Limb (tissue), 2 donors: ENCODE measurements at regions not wholly inside any gene's neighbourhood (a gene's known extent, or its start where the extent isn't known, plus 50 kb on each side); places are given as distances from the start of the nearest gene placed in this dataset.

Experiments used
- DNase-seq, 2 donors: peaks; one replicate each; pipeline ENCODE4 v3.0.0-alpha.2; 2016; ENCODE audit errors: extremely low spot score in 2 of 2

GRCh38 chr3:113096188-113096892 is 105.6 kb downstream of the GTPBP8 start:
- no peak for DNase-seq

DNA sequence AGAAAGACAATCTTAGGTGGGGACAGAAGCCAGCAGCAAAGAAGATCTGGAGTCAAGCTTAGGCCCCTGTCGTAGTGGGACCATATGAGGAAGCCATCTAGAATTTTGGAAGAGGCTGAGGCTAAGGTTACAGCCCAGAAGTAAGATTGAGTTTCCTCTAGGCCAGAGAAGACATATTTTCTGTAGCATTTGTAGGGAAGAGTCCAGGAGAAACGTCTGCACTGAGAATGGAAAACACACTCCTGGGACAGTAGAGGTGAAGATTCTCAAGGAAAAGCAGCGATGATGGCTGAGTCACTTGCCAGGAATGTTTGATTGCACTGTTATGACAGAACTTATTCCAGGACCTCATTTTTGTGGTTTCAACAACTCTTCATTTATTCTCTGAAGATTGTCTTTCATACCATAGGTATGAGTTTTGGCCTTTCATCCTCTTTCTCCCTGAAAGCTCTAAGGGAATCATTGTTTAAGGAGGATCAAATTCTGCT is 107.2 kb downstream of the GTPBP8 start:
- peak in 1 of 2 donors; percentile 54 for DNase-seq

DNA sequence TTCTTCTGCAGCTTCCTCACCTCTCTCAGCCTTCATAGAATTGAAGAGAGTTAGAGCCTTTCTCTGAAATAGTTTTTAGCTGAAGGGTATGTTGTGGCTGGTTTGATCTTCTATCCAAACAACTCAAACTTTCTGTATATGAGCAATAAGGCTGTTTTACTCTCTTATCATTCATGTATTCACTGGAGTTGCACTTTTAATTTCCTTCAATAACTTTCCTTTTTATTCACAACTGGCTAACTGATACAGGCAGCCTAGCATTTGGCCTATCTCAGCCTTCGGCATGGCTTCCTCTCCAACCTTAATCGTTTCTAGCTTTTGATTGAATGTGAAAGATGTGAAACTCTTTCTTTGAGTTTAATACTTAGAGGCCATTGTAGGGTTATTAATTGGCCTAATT is 109.3 kb downstream of the GTPBP8 start:
- no peak for DNase-seq

DNA sequence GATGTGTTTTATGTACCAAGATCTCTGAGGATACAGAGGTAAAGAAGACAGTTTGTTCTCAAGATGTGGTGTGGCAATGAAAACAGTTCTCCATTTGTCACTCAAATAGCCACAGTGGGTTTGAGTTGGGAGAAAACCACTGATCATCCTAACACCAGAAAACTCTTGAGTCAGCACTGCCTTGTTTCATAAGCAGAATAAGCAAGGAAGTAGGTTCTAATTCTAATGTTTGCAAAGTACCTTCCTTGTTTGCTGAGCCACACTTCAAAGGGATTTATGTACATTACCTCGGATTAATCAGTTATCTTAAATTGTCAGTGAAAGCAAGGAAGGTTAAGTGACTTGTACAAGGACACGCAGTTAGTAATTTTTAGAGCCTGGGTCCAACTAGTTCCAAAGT is 107.8 kb upstream of the BOC start:
- no peak for DNase-seq

DNA sequence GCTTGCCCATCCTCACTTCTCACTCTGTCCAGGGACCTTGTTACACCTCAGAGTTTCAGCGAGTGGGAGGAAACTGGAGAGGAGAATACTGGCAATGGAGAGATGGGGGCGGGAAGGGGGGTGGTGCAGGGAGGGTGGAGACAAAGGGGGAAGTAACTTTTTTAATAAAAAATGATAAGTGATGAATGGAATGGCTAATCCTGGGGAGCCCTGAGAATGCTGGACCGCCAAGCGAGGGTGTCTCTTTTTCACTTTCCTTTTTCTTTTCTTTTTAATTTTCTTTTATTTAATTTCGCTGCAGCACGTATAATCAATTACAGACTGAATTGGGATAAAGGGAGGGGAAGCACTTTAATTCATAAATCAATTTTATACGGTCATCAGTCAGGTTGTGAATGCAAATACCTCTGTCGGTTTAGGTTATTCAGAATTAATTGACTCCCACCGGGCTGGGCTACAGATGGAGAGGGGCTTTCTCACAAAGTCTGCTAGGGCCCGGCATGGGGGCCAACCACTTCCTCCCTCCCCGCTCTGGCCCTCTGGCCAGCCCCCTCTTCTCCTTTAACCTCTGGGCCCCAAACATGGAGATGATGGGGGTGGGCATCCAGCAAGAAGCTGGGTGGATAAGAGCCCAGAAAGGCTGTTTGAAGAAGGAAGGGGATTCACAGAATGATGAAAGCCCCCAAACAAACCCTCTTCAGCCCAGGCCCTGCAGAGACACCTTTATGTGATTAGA is 106.8 kb upstream of the BOC start:
- DNase-seq, result no peak

- DNase-seq, result no peak
These were observed 106.3 kb upstream of the BOC start for GRCh38 chr3:113105093-113105449.

GRCh38 chr3:113105966-113106660 is 105.2 kb upstream of the BOC start:
- no peak for DNase-seq

- peak in 1 of 2 donors; percentile 60 for DNase-seq
These were observed 101.1 kb upstream of the BOC start for GRCh38 chr3:113110267-113110666.

DNA sequence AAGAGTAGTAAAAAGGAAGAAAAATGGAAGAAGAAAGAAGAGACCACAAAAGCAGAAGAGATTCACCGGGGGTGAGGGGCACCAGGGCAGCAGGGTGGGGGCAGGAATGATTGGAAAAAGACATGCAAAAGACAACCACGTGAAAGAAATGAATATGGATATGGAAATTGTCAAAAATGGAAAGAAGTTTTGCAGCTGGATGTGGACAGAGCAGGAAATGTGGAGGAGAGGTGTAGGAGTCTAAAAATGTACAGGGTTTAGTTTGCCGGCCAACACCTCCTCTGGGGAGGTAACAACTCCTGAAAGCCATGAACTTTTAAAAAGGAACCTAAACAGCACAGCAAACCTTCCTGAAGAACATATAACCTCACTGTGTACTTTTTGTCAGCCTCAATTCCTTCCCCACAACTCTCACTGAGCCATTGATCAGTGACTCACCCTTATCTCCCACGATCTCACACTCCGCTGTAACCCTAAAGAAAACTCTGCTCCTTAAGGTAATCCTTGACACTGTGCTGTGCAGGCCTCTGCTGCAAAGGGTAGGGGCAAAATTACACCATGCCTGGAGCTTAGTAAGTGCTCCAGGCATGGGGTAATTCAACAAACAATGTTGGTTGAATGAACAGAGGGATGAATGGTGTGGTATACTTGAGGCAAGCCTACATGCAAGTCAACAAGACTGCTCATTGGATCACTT is 100.2 kb upstream of the BOC start:
- no peak for DNase-seq

DNA sequence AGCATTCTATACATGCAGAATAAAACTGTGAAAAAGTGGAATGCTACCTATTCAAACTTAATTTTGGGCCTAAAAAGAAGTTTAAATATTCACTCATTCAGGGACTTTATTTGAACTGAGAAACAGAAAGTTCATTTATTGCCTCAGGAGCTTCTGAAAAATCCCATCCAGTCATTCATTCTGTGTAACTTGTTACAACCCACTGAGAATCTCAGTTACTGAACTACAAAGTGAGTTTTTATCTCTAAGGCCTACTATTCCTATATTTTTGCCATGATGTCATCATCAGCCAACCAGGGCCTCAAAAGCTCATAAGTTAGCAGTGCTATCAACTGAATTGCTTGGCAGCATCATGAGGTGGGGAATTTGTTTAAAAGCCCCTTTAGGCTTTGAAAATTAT is 98.0 kb upstream of the BOC start:
- no peak for DNase-seq

DNA sequence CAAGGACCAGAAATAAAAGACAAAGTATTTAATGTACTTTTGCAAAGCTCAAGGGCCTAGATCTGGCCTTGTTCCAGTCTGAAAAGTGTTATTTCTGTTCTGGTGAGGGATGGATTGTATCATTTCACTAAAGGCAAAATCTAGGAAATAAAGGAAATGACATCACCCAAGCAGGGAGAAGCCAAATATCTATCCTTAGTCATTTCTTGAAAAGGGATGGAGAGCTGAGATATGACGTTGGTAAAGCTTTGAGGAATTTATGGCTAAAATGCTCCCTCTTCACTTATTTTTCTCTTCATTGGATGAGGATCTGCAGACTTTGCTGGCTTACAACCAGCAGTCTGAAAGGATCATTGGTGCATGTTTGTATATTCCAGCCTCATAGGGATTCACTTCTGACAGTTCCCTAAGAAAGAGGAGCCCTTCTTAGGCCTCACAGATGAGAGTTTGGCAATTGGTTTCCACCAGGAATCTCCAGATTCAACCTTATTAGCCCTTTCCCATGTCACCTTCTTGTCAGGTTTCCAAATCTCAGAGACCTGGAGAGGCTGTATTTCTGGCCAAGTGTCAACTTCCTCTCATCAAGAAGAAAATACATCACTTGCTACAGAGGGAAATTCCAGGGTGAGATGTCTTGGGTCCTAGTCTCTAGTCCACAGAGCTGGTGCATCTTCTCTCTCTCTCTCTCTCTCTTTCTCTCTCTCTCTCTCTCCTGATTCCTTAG is 93.7 kb upstream of the BOC start:
- DNase-seq, result peak in 1 of 2 donors; percentile 88

DNA sequence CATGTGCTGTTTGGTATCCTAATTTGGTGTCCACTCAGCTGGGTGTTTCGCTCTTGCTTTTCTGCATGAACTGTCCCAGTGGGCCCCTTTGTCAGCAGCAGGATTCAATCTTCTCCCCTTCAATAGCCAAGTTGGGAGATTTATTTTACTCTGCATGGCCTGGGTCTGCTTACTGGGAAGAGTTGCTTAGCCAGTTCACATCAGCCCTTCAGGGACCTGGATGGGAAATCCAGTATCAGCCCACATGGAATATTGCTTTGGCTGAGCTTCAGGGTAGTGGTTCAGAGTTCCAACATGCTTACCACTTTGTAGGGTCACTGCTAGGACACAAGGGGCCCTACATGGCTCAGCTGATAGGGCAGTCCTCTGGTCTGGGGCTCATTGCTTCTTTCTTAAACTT is 93.0 kb upstream of the BOC start:
- DNase-seq, result no peak

DNA sequence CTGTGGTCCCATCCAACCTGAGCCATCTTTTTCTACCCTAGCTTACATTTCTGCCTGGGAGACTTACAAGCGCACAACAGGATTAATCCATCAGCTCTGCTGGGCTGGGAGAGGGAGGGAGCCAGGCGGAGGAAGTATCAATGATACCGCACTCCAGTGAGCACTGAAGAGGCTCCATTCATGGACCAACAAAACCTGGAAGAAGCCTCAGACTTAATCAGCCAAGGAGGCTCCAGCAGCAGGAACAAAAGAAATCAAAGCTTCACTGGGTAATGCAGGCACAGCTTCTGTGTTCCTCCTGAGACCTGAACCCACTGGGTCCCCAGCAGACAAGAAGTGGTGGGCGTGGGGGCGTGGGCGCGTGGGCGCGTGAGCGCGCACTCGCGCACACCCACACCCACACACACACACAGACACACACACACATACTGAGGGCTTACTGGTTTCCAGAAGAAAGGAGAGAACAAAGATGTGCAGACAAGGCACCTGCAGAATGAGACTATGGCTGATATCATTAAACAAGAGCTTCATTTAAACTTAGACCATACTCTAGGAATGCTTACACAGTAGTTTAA is 87.0 kb upstream of the BOC start:
- no peak for DNase-seq

DNA sequence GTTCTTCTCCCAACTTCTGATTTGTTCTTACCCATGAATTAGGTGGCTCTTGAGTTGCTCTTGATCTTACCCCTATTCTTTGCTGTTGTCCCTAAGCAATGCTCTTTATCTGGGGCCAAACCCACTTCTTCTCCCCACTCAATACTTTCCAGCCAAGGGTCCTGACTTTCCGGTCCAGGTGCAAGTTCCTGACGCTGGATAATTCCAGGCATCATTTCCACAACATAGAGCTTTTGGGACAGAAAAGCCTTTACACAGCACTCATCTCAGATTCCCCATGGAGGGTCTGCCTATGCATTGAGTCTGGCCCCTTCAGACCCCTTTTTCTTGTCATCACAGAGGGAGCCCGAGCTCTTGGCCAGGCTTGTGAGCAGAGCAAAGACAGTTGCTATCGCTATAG is 85.4 kb upstream of the BOC start:
- no peak for DNase-seq

DNA sequence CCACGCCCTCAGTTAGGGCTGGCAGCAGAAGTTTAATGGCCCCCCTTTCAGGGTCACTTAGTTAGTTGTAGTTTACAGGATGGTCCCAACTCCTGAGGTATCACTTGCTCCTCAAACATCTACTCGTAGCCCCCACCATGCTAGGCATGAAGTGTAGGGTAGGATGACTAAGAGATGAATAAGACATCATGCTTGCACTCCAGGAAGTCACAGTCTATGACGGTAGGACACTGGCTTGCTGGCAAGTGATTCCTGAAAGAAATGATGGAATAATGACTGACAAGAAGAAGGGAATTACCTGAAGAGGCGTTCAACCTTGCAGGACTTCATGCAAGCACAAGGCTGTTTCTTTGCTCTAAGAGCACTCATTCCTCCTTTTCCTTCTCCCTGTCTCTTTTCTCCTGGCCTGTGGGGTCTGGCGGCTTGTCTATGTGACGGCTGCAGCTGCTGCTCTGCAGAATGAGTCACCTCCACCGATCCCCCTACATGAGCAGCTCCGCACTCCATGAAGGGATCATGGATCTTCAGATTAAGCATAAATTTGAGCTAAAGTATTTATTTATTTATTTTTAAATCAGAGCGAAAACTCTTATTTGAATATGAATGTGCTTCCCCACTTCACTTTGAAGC is 82.9 kb upstream of the BOC start:
- no peak for DNase-seq

DNA sequence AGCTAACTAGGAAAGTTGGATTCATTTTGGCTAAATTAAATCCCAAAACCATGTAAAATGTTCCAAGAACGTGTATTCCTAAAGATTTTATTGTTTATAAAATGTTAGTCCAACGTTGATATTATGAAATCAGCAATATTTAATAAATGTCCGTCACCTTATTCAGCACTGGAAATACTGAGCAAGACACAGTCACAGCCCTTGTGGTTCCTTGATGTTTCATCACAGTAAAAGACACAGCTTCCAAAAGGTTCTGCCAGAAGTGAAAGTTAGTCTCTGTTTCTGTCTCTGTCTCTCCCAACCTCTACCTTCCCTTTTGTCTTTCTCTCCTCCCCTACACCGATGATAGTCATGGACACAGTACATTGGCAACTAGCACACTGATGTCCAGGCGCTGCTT is 82.2 kb upstream of the BOC start:
- DNase-seq, result no peak

DNA sequence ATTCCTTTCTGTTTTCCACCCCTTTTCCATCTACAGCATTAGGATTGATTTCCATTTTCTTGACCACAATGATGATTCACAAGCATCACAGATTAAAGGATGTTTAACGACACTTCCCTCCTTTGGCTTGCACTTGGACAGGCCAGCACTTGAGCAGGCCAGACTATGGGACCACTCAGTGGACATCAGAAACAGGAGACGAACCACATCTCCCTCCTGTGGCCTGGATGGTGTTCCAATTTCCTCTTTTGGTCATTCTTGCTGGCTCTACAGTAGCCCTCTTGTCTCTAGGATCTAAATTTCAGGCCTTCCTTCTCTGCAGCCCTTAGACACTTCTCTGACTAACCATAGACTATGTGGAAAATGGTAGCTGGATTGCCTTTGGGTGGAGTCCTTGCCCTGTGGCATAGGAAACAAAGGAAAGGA is 78.8 kb upstream of the BOC start:
- no peak for DNase-seq

DNA sequence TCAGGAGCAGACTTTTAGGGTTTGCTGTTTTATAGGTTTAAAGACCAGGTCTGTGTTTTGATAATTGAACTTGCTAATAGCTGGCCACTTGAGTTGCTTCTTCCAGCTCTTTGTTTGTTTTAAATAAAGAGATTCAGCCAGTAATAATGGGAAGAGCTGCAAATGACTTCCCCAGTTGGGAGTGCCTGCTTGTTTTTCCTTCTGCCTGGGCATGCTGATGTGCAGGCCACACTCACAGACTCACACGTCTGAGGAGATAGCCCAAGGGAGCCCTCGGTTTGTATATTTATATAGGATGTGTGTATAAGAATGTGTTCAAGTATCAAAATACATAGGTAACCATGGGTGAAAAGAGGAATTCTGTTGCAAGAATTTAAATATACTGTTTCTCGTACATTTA is 78.2 kb upstream of the BOC start:
- no peak for DNase-seq

- DNase-seq, result no peak
These were observed 75.3 kb upstream of the BOC start for GRCh38 chr3:113136071-113136470.

DNA sequence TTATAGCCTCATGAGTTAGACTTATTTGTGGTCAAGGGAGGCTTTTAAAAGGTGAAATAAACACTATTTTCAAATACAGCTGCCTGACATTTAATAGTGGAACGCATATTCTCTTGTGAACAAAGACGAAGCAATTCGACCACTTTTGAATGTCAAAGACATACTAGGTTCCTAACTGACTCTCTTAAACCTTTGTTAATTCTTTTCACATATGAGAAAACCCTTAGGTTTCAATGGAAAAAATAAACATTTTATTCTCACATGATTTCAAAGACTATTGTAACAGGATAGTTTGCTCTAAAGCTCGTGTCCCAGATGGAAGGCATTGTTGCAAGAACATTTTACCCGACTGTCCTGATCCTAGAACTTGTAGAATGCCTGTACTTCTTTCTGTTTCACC is 74.8 kb upstream of the BOC start:
- DNase-seq, result no peak
